Ovary (tissue), 3 donors: ENCODE measurements at regions not wholly inside any gene's neighbourhood (a gene's known extent, or its start where the extent isn't known, plus 50 kb on each side); places are given as distances from the start of the nearest gene placed in this dataset.

Source experiments
- POLR2A ChIP-seq: fragments of 450-650 bp; IDR thresholded peaks from one replicate; pipeline ENCODE4 v1.6.1; 2017; ENCODE audit warnings: antibody characterized with exemption, mild to moderate bottlenecking, moderate library complexity
- TF ChIP-seq, protein P1 (sequence below), 3 donors: fragments of 450-650 bp in 2 of 3; fragments of 200-600 bp in 1 of 3; IDR thresholded peaks; one replicate each; pipeline versions ENCODE4 v1.5.1 to v1.8.0; 2016 to 2022; ENCODE audit warnings: antibody characterized with exemption in 3 of 3, mild to moderate bottlenecking in 1 of 3
- donor health status: DM: no; HTN: no; CAD: no.

DNA sequence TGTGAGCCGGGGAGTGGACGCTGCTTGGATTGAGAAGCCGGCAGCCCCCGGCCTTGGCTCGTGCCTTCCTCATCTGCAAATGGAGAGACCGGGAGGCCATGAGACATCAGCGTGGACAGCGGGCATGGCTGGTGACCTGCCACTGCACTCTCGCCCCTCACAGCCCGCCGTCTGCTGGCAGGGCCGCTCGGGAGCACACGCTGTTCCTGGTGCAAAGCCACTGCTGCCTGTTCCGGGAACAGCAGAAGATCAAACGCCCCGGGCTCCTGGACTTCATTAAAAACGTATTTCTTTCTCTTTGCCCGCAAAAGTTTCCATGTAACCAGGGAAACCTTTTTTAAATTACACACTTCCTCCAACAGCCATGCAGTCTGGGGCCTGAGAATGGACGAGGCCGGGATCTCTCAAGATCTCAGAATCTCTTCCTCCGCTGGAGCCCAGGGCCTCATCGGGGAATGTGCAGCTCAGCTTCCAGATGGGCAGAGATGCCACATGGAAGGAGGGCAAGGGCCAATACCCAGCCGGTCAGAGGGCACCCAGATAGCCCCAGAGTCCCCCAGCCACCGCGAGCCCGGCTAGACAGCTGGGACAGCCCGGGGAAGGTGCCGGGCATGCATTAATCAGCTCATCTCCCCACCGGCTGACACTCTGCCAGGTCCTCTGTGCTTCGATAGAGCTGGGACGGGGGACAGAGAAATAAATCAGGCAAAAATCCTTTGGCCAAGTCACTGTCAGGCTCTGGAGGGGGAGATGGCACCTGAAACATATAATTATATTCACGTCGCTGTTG is 62.8 kb upstream of the PRR5 start:
- TF ChIP-seq, protein P1, sequence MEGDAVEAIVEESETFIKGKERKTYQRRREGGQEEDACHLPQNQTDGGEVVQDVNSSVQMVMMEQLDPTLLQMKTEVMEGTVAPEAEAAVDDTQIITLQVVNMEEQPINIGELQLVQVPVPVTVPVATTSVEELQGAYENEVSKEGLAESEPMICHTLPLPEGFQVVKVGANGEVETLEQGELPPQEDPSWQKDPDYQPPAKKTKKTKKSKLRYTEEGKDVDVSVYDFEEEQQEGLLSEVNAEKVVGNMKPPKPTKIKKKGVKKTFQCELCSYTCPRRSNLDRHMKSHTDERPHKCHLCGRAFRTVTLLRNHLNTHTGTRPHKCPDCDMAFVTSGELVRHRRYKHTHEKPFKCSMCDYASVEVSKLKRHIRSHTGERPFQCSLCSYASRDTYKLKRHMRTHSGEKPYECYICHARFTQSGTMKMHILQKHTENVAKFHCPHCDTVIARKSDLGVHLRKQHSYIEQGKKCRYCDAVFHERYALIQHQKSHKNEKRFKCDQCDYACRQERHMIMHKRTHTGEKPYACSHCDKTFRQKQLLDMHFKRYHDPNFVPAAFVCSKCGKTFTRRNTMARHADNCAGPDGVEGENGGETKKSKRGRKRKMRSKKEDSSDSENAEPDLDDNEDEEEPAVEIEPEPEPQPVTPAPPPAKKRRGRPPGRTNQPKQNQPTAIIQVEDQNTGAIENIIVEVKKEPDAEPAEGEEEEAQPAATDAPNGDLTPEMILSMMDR (IDR thresholded peaks at IDR 0.05): no peak
- no peak for TF ChIP-seq POLR2A
